Inflammatory macrophage (primary cell): ENCODE measurements at regions not wholly inside any gene's neighbourhood (a gene's known extent, or its start where the extent isn't known, plus 50 kb on each side); places are given as distances from the start of the nearest gene placed in this dataset.
"Not testable (repeated sequence)": the region's sequence is repeated elsewhere in the genome, so short reads cannot be mapped to it uniquely, and the experiment has no call there.

ENCODE experiments used
- DNase-seq, 2 donors: peaks; one replicate each; pipeline ENCODE4 v3.0.0-alpha.2; 2020 to 2022

- DNase-seq, result no peak
These were observed 1669.3 kb downstream of the SUCLG1 start for GRCh38 chr2:82789851-82790205.

GRCh38 chr2:82781176-82781915, 1677.7 kb downstream of the SUCLG1 start:
- no peak for DNase-seq

- DNase-seq, result no peak
These were observed 1679.0 kb downstream of the SUCLG1 start for GRCh38 chr2:82780050-82780449.

- DNase-seq, result no peak
These were observed 1706.7 kb downstream of the SUCLG1 start for GRCh38 chr2:82752396-82752795.

GRCh38 chr2:82748653-82749052, 1710.4 kb downstream of the SUCLG1 start:
- no peak for DNase-seq

- no peak for DNase-seq
These were observed 1718.6 kb downstream of the SUCLG1 start for GRCh38 chr2:82740527-82740926.

- DNase-seq, result not testable (repeated sequence)
These were observed 1721.1 kb downstream of the SUCLG1 start for GRCh38 chr2:82737965-82738364.

- no peak for DNase-seq
These were observed 1723.7 kb downstream of the SUCLG1 start for GRCh38 chr2:82735336-82735735.

GRCh38 chr2:82731824-82732223, 1727.3 kb downstream of the SUCLG1 start:
- no peak for DNase-seq

- no peak for DNase-seq
These were observed 1728.3 kb downstream of the SUCLG1 start for GRCh38 chr2:82730811-82731210.

GRCh38 chr2:82728090-82728489, 1731.0 kb downstream of the SUCLG1 start:
- DNase-seq, result no peak

GRCh38 chr2:82708681-82709080, 1750.4 kb downstream of the SUCLG1 start:
- DNase-seq, result no peak

- no peak for DNase-seq
These were observed 1761.8 kb downstream of the SUCLG1 start for GRCh38 chr2:82697231-82697630.

GRCh38 chr2:82694431-82694830, 1764.6 kb downstream of the SUCLG1 start:
- no peak for DNase-seq

GRCh38 chr2:82690757-82691411, 1768.2 kb downstream of the SUCLG1 start:
- no peak for DNase-seq

- no peak for DNase-seq
These were observed 1783.9 kb downstream of the SUCLG1 start for GRCh38 chr2:82675186-82675585.

GRCh38 chr2:82674652-82675051, 1784.4 kb downstream of the SUCLG1 start:
- DNase-seq, result no peak

GRCh38 chr2:82667491-82667890, 1791.6 kb downstream of the SUCLG1 start:
- DNase-seq, result no peak

- no peak for DNase-seq
These were observed 1793.4 kb downstream of the SUCLG1 start for GRCh38 chr2:82665691-82666090.

- DNase-seq, result no peak
These were observed 1802.0 kb downstream of the SUCLG1 start for GRCh38 chr2:82657106-82657505.

- DNase-seq, result no peak
These were observed 1802.7 kb downstream of the SUCLG1 start for GRCh38 chr2:82656420-82656819.

GRCh38 chr2:82652117-82652516, 1807.0 kb downstream of the SUCLG1 start:
- DNase-seq, result no peak

GRCh38 chr2:82650038-82650437, 1809.0 kb downstream of the SUCLG1 start:
- no peak for DNase-seq

- DNase-seq, result no peak
These were observed 1817.4 kb downstream of the SUCLG1 start for GRCh38 chr2:82641598-82642180.
